GM23338 (cell line): ENCODE measurements at regions not wholly inside any gene's neighbourhood (a gene's known extent, or its start where the extent isn't known, plus 50 kb on each side); places are given as distances from the start of the nearest gene placed in this dataset.

Source experiments
- ATAC-seq: fragments of 200-7000 bp; cut with Tn5 transposase; 3 replicates; pipeline ENCODE4 v1.9.1; 2020
- DNase-seq: peaks from one replicate; pipeline ENCODE4 v3.0.0-alpha.2; 2015; ENCODE audit warnings: low spot score
- H2AFZ ChIP-seq: fragments of 200-600 bp; sonication (generic); 2 replicates; pipeline ENCODE4 v1.8.0; 2016; ENCODE audit warnings: antibody characterized with exemption, mild to moderate bottlenecking, moderate library complexity
- H3F3A ChIP-seq: fragments of 200-600 bp; sonication (generic); replicated peaks from 2 replicates; pipeline ENCODE4 v1.8.0; 2017; ENCODE audit warnings: antibody characterized with exemption, mixed run types, low read depth
- H3K27ac ChIP-seq: fragments of 200-600 bp; sonication (generic); 2 replicates; pipeline ENCODE4 v1.6.1; 2016; ENCODE audit warnings: low read depth
- H3K27me3 ChIP-seq: fragments of 200-600 bp; sonication (generic); 2 replicates; pipeline ENCODE4 v1.8.0; 2016; ENCODE audit warnings: mild to moderate bottlenecking, mixed run types, moderate library complexity; ENCODE audit not compliant: insufficient read depth
- H3K36me3 ChIP-seq: fragments of 200-600 bp; sonication (generic); 2 replicates; pipeline ENCODE4 v1.8.0; 2016; ENCODE audit warnings: mild to moderate bottlenecking; ENCODE audit not compliant: insufficient read depth
- H3K4me1 ChIP-seq: fragments of 200-600 bp; sonication (generic); 2 replicates; pipeline ENCODE4 v1.8.0; 2016; ENCODE audit warnings: mild to moderate bottlenecking, moderate library complexity; ENCODE audit not compliant: insufficient read depth
- H3K4me2 ChIP-seq: fragments of 200-600 bp; sonication (generic); 2 replicates; pipeline ENCODE4 v1.7.1; 2017; ENCODE audit warnings: mixed run types
- H3K4me3 ChIP-seq: fragments of 200-600 bp; sonication (generic); 2 replicates; pipeline ENCODE4 v1.6.1; 2016; ENCODE audit warnings: mixed run types
- H3K79me2 ChIP-seq: fragments of 200-600 bp; sonication (generic); replicated peaks from 2 replicates; pipeline ENCODE4 v1.8.0; 2017; ENCODE audit warnings: mild to moderate bottlenecking; ENCODE audit not compliant: insufficient read depth
- H3K9me2 ChIP-seq: fragments of 200-600 bp; sonication (generic); 2 replicates; pipeline ENCODE4 v1.8.0; 2017; ENCODE audit not compliant: insufficient read depth
- H4K20me1 ChIP-seq: fragments of 200-600 bp; sonication (generic); replicated peaks from 2 replicates; pipeline ENCODE4 v1.8.0; 2017; ENCODE audit warnings: mild to moderate bottlenecking; ENCODE audit not compliant: insufficient read depth
- H3K27ac Mint-ChIP-seq: 2 replicates; pipeline ENCODE4 v1.8.0; 2020; ENCODE audit warnings: inconsistent platforms, mild to moderate bottlenecking, moderate library complexity, mixed read lengths
- H3K27me3 Mint-ChIP-seq: 3 replicates; pipeline ENCODE4 v1.8.0; 2022; ENCODE audit warnings: low read depth, mild to moderate bottlenecking, moderate library complexity, mixed read lengths, inconsistent platforms; ENCODE audit not compliant: insufficient read depth, poor library complexity
- H3K36me3 Mint-ChIP-seq: 3 replicates; pipeline ENCODE4 v1.8.0; 2021; ENCODE audit warnings: low read depth, mild to moderate bottlenecking, inconsistent platforms, moderate library complexity, mixed read lengths
- H3K4me1 Mint-ChIP-seq: 3 replicates; pipeline ENCODE4 v1.8.0; 2020; ENCODE audit warnings: mild to moderate bottlenecking, inconsistent platforms, mixed read lengths
- H3K4me3 Mint-ChIP-seq: 3 replicates; pipeline ENCODE4 v1.8.0; 2021; ENCODE audit warnings: moderate library complexity, mild to moderate bottlenecking, inconsistent platforms, mixed read lengths
- H3K9me3 Mint-ChIP-seq: 3 replicates; pipeline ENCODE4 v1.8.0; 2020; ENCODE audit warnings: moderate library complexity, mild to moderate bottlenecking, inconsistent platforms, mixed read lengths
- EZH2 ChIP-seq: fragments of 200-600 bp; sonication (generic); IDR thresholded peaks from one replicate; pipeline ENCODE4 v1.8.0; 2017; ENCODE audit warnings: antibody characterized with exemption, mild to moderate bottlenecking, low read depth; ENCODE audit not compliant: unreplicated experiment
- EZH2phosphoT487 ChIP-seq: fragments of 200-600 bp; sonication (generic); IDR thresholded peaks from one replicate; pipeline ENCODE4 v1.8.1; 2018; ENCODE audit warnings: antibody characterized with exemption; ENCODE audit not compliant: unreplicated experiment
- JUNB ChIP-seq: IDR thresholded peaks from one replicate; pipeline ENCODE4 v1.6.1; 2016; ENCODE audit warnings: antibody characterized with exemption; ENCODE audit not compliant: unreplicated experiment
- NANOG ChIP-seq: IDR thresholded peaks from 2 replicates; pipeline ENCODE4 v1.6.1; 2016; ENCODE audit warnings: antibody characterized with exemption, borderline replicate concordance
- POLR2AphosphoS5 ChIP-seq: IDR thresholded peaks from 2 replicates; pipeline ENCODE4 v1.6.1; 2016; ENCODE audit warnings: antibody characterized with exemption, low read depth
- STAT1 ChIP-seq: IDR thresholded peaks from one replicate; pipeline ENCODE4 v1.6.1; 2016; ENCODE audit warnings: antibody characterized with exemption; ENCODE audit not compliant: unreplicated experiment
- ZNF114 ChIP-seq: fragments of 250-450 bp; sonication (Bioruptor Pico); IDR thresholded peaks from 2 replicates; pipeline ENCODE4 v1.5.0; 2020; ENCODE audit warnings: mild to moderate bottlenecking, moderate library complexity
- ZNF331 ChIP-seq: fragments of 250-450 bp; sonication (Bioruptor Pico); IDR thresholded peaks from 2 replicates; pipeline ENCODE4 v1.5.0; 2020; ENCODE audit warnings: low read depth, mild to moderate bottlenecking, moderate library complexity
- TF ChIP-seq, protein P1 (sequence below), 2 experiments: fragments of 200-600 bp in 1 of 2; sonication (generic) in 1 of 2; conservative IDR thresholded peaks; 2 replicates each; pipeline versions ENCODE4 v1.5.1 to v1.6.1; 2016 to 2017; ENCODE audit warnings: antibody characterized with exemption in 2 of 2, low read depth in 2 of 2, mild to moderate bottlenecking in 2 of 2, moderate library complexity in 1 of 2
- TF ChIP-seq, protein P2 (sequence below): IDR thresholded peaks from one replicate; pipeline ENCODE4 v1.6.1; 2018; ENCODE audit warnings: antibody characterized with exemption; ENCODE audit not compliant: unreplicated experiment
- TF ChIP-seq, protein P3 (sequence below): IDR thresholded peaks from 2 replicates; pipeline ENCODE4 v1.6.1; 2016; ENCODE audit warnings: antibody characterized with exemption

DNA sequence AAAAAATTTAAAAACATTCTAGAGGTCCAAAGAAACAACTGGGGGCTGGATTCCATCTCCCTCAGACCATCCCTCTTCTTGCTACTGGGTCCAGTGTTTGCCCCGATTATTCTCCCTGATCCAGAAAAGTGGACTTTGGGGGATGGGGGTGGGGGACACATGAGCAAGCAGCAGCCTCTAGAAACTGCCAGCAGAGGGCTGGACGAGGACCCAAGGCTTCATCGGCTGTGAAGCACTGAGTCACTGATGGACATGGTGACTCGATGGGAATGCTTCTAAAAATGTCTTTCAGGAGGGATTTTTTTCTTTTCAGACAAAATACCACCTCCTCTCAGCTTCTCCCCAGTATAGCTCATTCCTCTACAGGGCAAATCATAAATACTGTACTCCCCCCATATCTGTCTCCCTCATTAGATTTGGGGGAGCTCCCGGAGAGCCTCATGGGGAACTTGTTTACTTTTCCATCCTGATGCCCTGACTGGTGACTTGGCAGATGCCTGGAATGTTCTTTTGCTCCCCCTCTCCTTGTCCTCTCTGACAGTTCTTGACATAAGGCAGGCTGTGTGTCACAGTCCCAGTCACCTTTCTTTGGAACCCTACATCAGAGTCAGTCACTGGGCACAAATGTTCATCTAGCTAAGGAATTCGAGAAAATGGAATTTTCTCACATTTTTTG, 67.2 kb upstream of the STC2 start:
- peak; percentile 35; the same call in 2 of the 3 replicates for ATAC-seq
- Histone ChIP-seq H3K27ac (no peak overlapping the region), H3K27me3 (no peaks in the 10 kb centered on the region), H3K9me2 (0 out of 2 replicates have a peak, but pooled peaks cover 5% of the 10 kb centered on the region), H3K4me2 (no peak overlapping the region), H3K4me1 (no peaks in the 10 kb centered on the region), H3F3A (no peaks in the 10 kb centered on the region), H3K79me2 (no peaks in the 10 kb centered on the region), H3K36me3 (no peaks in the 10 kb centered on the region), H2AFZ (no peak overlapping the region), H4K20me1 (no peaks in the 10 kb centered on the region), H3K4me3 (no peak overlapping the region)
- no peak overlapping the region for H3K27ac Mint-ChIP-seq
- no peak overlapping the region for H3K4me3 Mint-ChIP-seq
- H3K4me1 Mint-ChIP-seq, result no peaks in the 10 kb centered on the region; the same call in 2 of the 3 replicates
- H3K9me3 Mint-ChIP-seq, result peaks cover 3% of the 10 kb centered on the region; the same call in 1 of the 3 replicates
- DNase-seq, result peak; percentile 38
- no peaks in the 10 kb centered on the region for H3K36me3 Mint-ChIP-seq
- H3K27me3 Mint-ChIP-seq, result peaks cover 3% of the 10 kb centered on the region
- TF ChIP-seq JUNB (no peak), STAT1 (no peak), NANOG (no peak), EZH2phosphoT487 (no peak), ZNF331 (CRISPR knock-in tag) (no peak), EZH2 (no peak)
- TF ChIP-seq, protein P1, sequence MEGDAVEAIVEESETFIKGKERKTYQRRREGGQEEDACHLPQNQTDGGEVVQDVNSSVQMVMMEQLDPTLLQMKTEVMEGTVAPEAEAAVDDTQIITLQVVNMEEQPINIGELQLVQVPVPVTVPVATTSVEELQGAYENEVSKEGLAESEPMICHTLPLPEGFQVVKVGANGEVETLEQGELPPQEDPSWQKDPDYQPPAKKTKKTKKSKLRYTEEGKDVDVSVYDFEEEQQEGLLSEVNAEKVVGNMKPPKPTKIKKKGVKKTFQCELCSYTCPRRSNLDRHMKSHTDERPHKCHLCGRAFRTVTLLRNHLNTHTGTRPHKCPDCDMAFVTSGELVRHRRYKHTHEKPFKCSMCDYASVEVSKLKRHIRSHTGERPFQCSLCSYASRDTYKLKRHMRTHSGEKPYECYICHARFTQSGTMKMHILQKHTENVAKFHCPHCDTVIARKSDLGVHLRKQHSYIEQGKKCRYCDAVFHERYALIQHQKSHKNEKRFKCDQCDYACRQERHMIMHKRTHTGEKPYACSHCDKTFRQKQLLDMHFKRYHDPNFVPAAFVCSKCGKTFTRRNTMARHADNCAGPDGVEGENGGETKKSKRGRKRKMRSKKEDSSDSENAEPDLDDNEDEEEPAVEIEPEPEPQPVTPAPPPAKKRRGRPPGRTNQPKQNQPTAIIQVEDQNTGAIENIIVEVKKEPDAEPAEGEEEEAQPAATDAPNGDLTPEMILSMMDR (conservative IDR thresholded peaks at IDR 0.05; ENCODE audit: low read depth in 2 of 2), result peak; percentile 27 to 42; a peak in 3 of 4 replicates
- TF ChIP-seq, protein P2, sequence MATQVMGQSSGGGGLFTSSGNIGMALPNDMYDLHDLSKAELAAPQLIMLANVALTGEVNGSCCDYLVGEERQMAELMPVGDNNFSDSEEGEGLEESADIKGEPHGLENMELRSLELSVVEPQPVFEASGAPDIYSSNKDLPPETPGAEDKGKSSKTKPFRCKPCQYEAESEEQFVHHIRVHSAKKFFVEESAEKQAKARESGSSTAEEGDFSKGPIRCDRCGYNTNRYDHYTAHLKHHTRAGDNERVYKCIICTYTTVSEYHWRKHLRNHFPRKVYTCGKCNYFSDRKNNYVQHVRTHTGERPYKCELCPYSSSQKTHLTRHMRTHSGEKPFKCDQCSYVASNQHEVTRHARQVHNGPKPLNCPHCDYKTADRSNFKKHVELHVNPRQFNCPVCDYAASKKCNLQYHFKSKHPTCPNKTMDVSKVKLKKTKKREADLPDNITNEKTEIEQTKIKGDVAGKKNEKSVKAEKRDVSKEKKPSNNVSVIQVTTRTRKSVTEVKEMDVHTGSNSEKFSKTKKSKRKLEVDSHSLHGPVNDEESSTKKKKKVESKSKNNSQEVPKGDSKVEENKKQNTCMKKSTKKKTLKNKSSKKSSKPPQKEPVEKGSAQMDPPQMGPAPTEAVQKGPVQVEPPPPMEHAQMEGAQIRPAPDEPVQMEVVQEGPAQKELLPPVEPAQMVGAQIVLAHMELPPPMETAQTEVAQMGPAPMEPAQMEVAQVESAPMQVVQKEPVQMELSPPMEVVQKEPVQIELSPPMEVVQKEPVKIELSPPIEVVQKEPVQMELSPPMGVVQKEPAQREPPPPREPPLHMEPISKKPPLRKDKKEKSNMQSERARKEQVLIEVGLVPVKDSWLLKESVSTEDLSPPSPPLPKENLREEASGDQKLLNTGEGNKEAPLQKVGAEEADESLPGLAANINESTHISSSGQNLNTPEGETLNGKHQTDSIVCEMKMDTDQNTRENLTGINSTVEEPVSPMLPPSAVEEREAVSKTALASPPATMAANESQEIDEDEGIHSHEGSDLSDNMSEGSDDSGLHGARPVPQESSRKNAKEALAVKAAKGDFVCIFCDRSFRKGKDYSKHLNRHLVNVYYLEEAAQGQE, result no peak

DNA sequence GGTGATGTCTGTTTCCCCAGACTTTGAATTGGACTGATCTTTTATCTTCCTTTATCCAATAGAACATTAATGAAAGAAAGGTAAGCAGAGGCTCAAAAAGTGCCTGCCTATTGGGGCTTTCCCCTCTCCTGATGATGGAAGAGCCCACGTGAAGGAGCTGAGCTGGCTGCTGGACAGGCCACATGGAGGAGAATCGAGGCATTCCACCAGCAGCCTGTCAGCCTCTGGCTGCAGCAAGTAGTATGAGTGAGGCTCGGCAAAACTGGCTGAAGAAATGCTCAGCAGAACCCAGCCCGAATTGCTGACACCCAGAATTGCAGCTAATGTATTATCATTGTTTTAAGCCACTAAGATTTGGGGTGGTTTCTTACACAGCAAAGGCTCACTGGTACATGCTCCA, 66.5 kb upstream of the STC2 start:
- ATAC-seq (no peak), DNase-seq (no peak)
- no peaks in the 10 kb centered on the region for H3K27me3 ChIP-seq
- H3F3A ChIP-seq, result no peaks in the 10 kb centered on the region
- no peaks in the 10 kb centered on the region for H3K36me3 Mint-ChIP-seq
- no peak overlapping the region for H3K4me2 ChIP-seq
- TF ChIP-seq ZNF114 (CRISPR knock-in tag) (no peak), STAT1 (no peak), NANOG (no peak), ZNF331 (CRISPR knock-in tag) (no peak), POLR2AphosphoS5 (no peak), JUNB (no peak), EZH2 (no peak)
- TF ChIP-seq, protein P2, result no peak
- TF ChIP-seq, protein P3, sequence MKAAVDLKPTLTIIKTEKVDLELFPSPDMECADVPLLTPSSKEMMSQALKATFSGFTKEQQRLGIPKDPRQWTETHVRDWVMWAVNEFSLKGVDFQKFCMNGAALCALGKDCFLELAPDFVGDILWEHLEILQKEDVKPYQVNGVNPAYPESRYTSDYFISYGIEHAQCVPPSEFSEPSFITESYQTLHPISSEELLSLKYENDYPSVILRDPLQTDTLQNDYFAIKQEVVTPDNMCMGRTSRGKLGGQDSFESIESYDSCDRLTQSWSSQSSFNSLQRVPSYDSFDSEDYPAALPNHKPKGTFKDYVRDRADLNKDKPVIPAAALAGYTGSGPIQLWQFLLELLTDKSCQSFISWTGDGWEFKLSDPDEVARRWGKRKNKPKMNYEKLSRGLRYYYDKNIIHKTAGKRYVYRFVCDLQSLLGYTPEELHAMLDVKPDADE, result no peak
- no peak overlapping the region; the same call in 2 of the 3 replicates for H3K4me3 Mint-ChIP-seq
- peaks cover 3% of the 10 kb centered on the region for H3K27me3 Mint-ChIP-seq
- H3K27ac Mint-ChIP-seq, result no peak overlapping the region
- 0 out of 2 replicates have a peak, but pooled peaks cover 5% of the 10 kb centered on the region for H3K9me2 ChIP-seq
- H3K9me3 Mint-ChIP-seq, result peaks cover 3% of the 10 kb centered on the region; the same call in 1 of the 3 replicates
- H4K20me1 ChIP-seq, result no peaks in the 10 kb centered on the region
- no peak overlapping the region for H3K27ac ChIP-seq
- H3K36me3 ChIP-seq, result no peaks in the 10 kb centered on the region
- no peaks in the 10 kb centered on the region; the same call in 2 of the 3 replicates for H3K4me1 Mint-ChIP-seq
- H3K4me1 ChIP-seq, result no peaks in the 10 kb centered on the region
- H2AFZ ChIP-seq, result no peak overlapping the region
- H3K79me2 ChIP-seq, result no peaks in the 10 kb centered on the region
- no peak overlapping the region for H3K4me3 ChIP-seq
